Lung (tissue), 11 donors: ENCODE measurements at regions not wholly inside any gene's neighbourhood (a gene's known extent, or its start where the extent isn't known, plus 50 kb on each side); places are given as distances from the start of the nearest gene placed in this dataset.

Experiments used
- ATAC-seq: fragments of 200-7000 bp; cut with Tn5 transposase; one replicate; pipeline ENCODE4 v1.9.1; 2020; ENCODE audit warnings: moderate number of reproducible peaks; ENCODE audit not compliant: insufficient read depth, low FRiP score
- DNase-seq, 3 donors: peaks; one replicate each; pipeline ENCODE4 v3.0.0-alpha.2; 2013 to 2017
- H3K27ac ChIP-seq, 2 donors: one replicate each; pipeline ENCODE4 v1.5.1; 2013; ENCODE audit warnings: mild to moderate bottlenecking in 2 of 2, moderate library complexity in 2 of 2, control low read depth in 1 of 2, inconsistent platforms in 1 of 2, low read depth in 1 of 2, low read length in 1 of 2
- H3K27me3 ChIP-seq, 3 donors: one replicate each; pipeline ENCODE4 v1.5.1; 2013; ENCODE audit warnings: low read length in 2 of 3; ENCODE audit not compliant: control insufficient read depth in 3 of 3, insufficient read depth in 3 of 3
- H3K36me3 ChIP-seq, 4 donors: one replicate each; pipeline ENCODE4 v1.5.1; 2013; ENCODE audit warnings: low read length in 4 of 4, mild to moderate bottlenecking in 1 of 4, moderate library complexity in 1 of 4; ENCODE audit not compliant: control insufficient read depth in 4 of 4, insufficient read depth in 4 of 4
- H3K4me1 ChIP-seq, 5 donors: one replicate each; pipeline ENCODE4 v1.5.1; 2013; ENCODE audit warnings: low read length in 5 of 5, mild to moderate bottlenecking in 2 of 5, moderate library complexity in 1 of 5; ENCODE audit not compliant: control insufficient read depth in 5 of 5, insufficient read depth in 5 of 5
- H3K4me3 ChIP-seq: one replicate; pipeline ENCODE4 v1.5.1; 2013; ENCODE audit warnings: mild to moderate bottlenecking, control low read depth, moderate library complexity
- H3K9ac ChIP-seq, 2 donors: one replicate each; pipeline ENCODE4 v1.5.1; 2013; ENCODE audit warnings: low read length in 2 of 2, control low read depth in 1 of 2; ENCODE audit not compliant: insufficient read depth in 1 of 2
- H3K9me3 ChIP-seq, 4 donors: one replicate each; pipeline ENCODE4 v1.5.1; 2013; ENCODE audit warnings: low read length in 3 of 4, mild to moderate bottlenecking in 1 of 4, moderate library complexity in 1 of 4; ENCODE audit not compliant: control insufficient read depth in 4 of 4, insufficient read depth in 3 of 4
- WGBS, 2 donors: extraction: QIAGEN DNeasy Blood & Tissue Kit; methylation state at CpG; one replicate each; pipeline ENCODE4 v1.1.7; 2013; 5-methylcytosine and 5-hydroxymethylcytosine counted together
- TF ChIP-seq, protein P1 (sequence below): IDR thresholded peaks from 2 replicates; pipeline ENCODE4 v1.5.1; 2012; ENCODE audit warnings: mild to moderate bottlenecking; ENCODE audit errors: control extremely low read depth, extremely low read depth
- donor health status: control.
- donor health status: control.
- donor health status: Bipolar disorder and iron deficiency.
- donor health status: healthy.
- donor health status: DM: yes; HTN: yes; CAD: no.

DNA sequence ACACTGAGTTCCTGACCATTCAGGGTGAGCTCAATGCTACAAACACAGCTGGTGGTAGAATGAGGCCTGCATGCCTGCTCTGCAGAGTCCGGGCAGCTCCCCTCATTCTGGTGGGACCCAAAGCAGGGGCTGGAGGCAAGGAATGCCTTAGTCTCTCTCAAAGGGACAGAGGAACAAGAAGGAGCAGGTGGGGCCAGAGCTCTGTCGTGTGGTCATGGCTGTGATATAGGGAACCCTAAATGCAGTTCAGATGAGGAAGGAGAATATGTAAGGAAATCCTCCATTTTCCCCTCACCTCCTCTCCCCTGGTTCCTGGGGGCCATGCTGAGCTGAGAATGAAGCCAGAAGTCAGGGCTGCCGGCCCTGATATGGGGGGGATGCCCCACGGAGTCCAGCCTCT is 334.3 kb downstream of the CYP26B1 start:
- H3K9ac ChIP-seq, result no peak overlapping the region
- no peak overlapping the region for H3K27ac ChIP-seq
- H3K36me3 ChIP-seq, result no peaks in the 10 kb centered on the region
- TF ChIP-seq, protein P1, sequence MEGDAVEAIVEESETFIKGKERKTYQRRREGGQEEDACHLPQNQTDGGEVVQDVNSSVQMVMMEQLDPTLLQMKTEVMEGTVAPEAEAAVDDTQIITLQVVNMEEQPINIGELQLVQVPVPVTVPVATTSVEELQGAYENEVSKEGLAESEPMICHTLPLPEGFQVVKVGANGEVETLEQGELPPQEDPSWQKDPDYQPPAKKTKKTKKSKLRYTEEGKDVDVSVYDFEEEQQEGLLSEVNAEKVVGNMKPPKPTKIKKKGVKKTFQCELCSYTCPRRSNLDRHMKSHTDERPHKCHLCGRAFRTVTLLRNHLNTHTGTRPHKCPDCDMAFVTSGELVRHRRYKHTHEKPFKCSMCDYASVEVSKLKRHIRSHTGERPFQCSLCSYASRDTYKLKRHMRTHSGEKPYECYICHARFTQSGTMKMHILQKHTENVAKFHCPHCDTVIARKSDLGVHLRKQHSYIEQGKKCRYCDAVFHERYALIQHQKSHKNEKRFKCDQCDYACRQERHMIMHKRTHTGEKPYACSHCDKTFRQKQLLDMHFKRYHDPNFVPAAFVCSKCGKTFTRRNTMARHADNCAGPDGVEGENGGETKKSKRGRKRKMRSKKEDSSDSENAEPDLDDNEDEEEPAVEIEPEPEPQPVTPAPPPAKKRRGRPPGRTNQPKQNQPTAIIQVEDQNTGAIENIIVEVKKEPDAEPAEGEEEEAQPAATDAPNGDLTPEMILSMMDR, result no peak
- 69 to 85% methylated on average over 4 of the region's 4 CpGs for WGBS, 2 donors
- peaks cover 0 to 1% (median 0%) of the 10 kb centered on the region in 4 donors for H3K9me3 ChIP-seq
- H3K4me3 ChIP-seq, result no peak overlapping the region
- peaks cover 0 to 32% (median 14%) of the 10 kb centered on the region in 5 donors for H3K4me1 ChIP-seq
- DNase-seq, result peak in 1 of 3 donors; percentile 6
- H3K27me3 ChIP-seq, result no peaks in the 10 kb centered on the region
- ATAC-seq, result no peak

DNA sequence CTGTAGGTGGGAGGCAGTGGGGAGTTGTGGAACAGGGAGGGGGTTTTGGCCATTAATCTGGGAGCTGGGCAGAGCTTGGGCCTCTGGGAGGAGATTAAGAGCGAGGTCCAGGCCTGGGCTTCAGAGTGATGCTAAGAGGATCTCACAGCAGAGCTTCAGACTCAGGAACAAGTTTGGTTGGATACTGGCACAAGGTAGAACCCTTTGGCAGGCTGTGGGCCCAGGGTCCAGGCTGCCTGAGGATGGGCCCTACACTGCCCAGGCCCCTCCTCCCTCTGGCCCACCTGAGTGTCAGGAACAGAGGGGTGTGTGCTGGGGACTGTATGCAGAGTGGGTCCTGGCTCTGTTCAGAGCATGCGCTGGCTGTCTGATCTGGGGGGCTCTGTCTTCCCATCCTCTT is 334.9 kb downstream of the CYP26B1 start:
- H3K9ac ChIP-seq, result no peak overlapping the region
- H3K27ac ChIP-seq, result no peak overlapping the region
- H3K36me3 ChIP-seq, result no peaks in the 10 kb centered on the region
- DNase-seq (no peak), ATAC-seq (no peak)
- no peaks in the 10 kb centered on the region for H3K27me3 ChIP-seq
- no peak overlapping the region for H3K4me3 ChIP-seq
- peaks cover 0 to 1% (median 0%) of the 10 kb centered on the region in 4 donors for H3K9me3 ChIP-seq
- peaks cover 0 to 37% (median 15%) of the 10 kb centered on the region in 5 donors for H3K4me1 ChIP-seq
- TF ChIP-seq, protein P1, result no peak
- 85 to 100% methylated on average over 2 of the region's 2 CpGs for WGBS, 2 donors

DNA sequence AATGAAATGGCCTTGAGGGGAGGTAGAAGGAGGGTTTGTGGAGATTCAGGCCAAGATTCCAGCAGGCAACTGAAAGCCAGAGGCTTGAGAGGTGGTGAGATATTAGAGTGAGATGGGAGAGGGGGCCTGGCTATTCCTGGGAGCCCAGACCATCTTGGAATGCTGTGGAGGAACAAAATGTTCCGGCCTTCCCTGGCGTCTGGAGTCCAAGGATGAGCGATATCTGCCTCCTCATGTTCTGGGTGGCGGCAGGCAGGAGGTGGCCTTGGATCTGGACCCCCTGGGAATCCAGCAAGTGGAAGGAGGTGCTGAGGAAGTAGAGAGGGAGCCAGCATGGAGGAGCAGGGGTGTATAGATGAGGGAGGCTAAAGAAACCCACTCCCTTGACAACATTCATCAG is 335.9 kb downstream of the CYP26B1 start:
- no peak overlapping the region for H3K9ac ChIP-seq
- no peaks in the 10 kb centered on the region for H3K36me3 ChIP-seq
- DNase-seq, result no peak
- no peak overlapping the region for H3K27ac ChIP-seq
- H3K27me3 ChIP-seq, result no peaks in the 10 kb centered on the region
- WGBS, 2 donors, result 92 to 93% methylated on average over 3 to 4 of the region's 4 CpGs
- ATAC-seq, result no peak
- H3K9me3 ChIP-seq, result no peaks in the 10 kb centered on the region
- TF ChIP-seq, protein P1, result no peak
- peaks cover 0 to 43% (median 17%) of the 10 kb centered on the region in 5 donors for H3K4me1 ChIP-seq
- no peak overlapping the region for H3K4me3 ChIP-seq

DNA sequence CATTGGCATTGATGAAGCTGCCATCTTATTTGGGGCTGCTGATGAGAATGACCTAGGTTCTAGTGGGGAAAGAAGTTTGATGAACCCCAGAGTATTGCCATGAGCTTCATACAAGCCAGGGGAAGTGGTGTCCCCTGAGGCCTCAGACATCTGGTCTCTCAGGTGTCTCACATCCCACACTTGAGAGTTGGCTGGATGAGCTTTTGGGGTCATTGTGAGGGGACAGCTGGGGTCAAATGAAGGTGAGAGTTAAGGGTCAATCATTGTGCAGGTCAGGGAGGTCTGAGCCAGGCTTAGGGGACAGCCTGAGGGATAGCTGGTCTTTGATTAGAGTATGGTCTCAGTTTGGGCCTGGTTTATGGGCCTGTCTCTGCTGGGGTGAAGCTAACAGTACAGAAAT is 336.5 kb downstream of the CYP26B1 start:
- no peaks in the 10 kb centered on the region for H3K27me3 ChIP-seq
- ATAC-seq, result no peak
- H3K4me3 ChIP-seq, result no peak overlapping the region
- H3K27ac ChIP-seq, result no peak overlapping the region
- DNase-seq, result no peak
- TF ChIP-seq, protein P1, result no peak
- H3K9ac ChIP-seq, result no peak overlapping the region
- H3K9me3 ChIP-seq, result no peaks in the 10 kb centered on the region
- H3K36me3 ChIP-seq, result no peaks in the 10 kb centered on the region
- peaks cover 0 to 40% (median 14%) of the 10 kb centered on the region in 5 donors for H3K4me1 ChIP-seq
